ENCODE measurements at regions not wholly inside any gene's neighbourhood (a gene's known extent, or its start where the extent isn't known, plus 50 kb on each side); places are given as distances from the start of the nearest gene placed in this dataset.
"Not testable (repeated sequence)": the region's sequence is repeated elsewhere in the genome, so short reads cannot be mapped to it uniquely, and the experiment has no call there.

DNA sequence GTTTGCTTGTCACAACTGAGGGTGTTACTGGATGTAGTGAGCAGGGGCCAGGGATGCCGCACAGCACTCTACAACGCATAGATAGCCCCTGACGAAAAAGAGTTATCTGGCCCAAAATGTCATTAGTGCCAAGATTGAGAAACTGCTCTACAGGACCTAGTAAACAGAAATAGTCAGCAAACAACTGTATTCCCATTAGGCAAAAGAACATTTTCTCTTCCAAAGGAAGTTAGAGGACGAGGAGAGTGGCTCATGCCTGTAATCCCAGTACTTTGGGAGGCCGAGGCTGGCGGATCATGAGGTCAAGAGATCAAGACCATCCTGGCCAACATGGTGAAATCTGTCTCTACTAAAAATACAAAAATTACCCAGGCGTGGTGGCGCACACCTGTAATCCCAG is 189.1 kb downstream of the DUSP10 start:
- not testable (repeated sequence) for DNase-seq

GRCh38 chr1:221555689-221556433 is 186.0 kb downstream of the DUSP10 start:
- DNase-seq: no peak

- no peak for DNase-seq
These were observed 185.5 kb downstream of the DUSP10 start for GRCh38 chr1:221556435-221556834.

DNA sequence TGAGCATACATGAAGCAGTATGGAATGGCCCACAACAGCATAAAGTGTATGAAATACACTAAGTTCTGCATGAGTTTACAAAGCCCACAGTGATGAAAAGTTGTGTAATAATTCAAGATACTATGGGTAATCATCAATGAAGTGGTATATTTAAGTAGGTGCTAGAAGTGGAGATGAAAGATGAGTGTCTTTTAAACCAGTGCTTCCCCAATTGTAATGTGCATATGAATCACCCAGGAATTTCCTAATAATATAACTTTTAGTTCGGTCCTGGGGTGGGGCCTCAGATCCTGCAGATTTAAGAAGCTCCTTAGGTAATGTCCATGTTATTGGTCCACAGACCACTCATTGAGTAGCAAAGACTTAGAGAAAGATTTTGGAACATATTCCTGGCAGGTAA is 184.9 kb downstream of the DUSP10 start:
- DNase-seq: no peak

DNA sequence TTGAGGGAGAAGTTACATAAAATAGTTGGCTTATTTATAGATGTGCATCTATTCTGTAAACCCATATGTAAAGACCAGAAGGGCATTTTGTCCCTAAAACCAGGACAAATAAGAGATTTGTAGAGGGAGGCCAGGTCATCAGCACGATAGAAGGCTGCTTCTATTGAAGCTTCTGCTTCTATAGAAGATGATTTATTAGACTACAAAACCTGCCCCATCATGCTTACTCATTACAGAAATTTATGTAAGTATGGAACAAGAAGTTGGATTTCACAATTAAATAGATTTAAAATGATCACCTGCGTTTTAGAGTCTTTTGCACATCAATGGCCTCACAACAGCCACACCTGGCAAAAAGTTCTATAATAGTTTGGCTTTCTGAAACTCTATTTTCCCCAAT is 183.5 kb downstream of the DUSP10 start:
- DNase-seq: no peak

DNA sequence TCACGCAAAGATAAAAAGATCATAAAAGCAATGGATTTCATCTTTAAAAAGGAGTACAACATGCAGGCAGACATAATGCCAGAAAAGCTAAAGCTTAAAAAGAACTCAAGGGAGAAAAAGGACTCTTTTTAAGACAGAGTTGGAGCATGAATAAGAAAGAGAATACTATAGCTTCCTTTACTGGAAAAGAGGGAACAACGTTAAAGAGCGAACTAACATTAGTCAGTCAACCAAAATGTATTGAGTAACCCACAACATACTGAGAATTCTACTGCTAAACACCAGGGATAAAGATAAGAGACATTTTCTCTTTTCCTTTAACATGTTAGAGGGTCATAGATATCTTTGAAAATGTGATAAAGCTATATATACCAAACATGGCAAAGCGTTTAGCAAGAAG is 182.0 kb downstream of the DUSP10 start:
- no peak for DNase-seq

- DNase-seq: no peak
These were observed 179.1 kb downstream of the DUSP10 start for GRCh38 chr1:221562542-221563475.

GRCh38 chr1:221563476-221563921 is 178.4 kb downstream of the DUSP10 start:
- no peak for DNase-seq

- no peak for DNase-seq
These were observed 177.0 kb downstream of the DUSP10 start for GRCh38 chr1:221564891-221565290.

- no peak for DNase-seq
These were observed 176.2 kb downstream of the DUSP10 start for GRCh38 chr1:221565711-221566110.

- DNase-seq: no peak
These were observed 173.9 kb downstream of the DUSP10 start for GRCh38 chr1:221567859-221568507.

GRCh38 chr1:221573756-221574155 is 168.1 kb downstream of the DUSP10 start:
- no peak for DNase-seq

DNA sequence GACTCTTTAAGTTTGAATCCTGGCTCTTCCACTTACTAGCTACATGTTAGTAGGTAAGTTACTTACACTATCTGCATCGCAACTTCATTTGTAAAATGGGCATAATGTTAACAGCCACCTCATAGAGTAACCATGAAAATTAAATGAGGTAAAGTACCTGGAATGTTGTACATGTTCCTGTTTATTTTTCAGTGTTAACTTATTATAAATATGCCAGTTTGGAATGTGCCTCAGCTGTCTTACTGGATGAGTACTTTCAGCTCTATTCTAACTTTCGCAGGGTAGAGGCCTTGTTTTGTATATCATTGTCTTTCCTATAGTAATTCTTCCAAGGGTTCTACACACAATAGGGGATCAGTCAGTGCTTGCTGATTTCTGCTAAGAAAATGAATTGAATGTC is 167.4 kb downstream of the DUSP10 start:
- DNase-seq: no peak

- no peak for DNase-seq
These were observed 166.3 kb downstream of the DUSP10 start for GRCh38 chr1:221575605-221576004.

- no peak for DNase-seq
These were observed 165.6 kb downstream of the DUSP10 start for GRCh38 chr1:221576268-221576667.

DNA sequence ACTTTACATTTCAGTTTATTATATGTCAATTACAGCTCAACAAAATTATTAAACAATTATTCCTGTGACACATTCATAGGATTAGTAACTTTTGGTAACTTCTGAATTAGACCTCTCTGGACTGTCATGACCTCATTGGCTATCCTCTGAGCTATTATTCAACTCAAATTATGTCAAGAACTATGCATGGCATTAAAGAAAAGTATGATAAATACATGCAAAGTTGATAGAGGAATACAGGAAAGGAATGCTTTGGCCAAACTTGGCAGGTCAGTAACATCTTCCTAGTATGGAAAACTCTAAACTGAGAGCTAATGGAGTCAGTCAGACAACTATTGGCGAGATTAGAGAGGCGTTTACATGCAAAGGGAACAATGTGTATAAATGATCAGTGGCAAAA is 158.4 kb downstream of the DUSP10 start:
- DNase-seq: no peak

- not testable (repeated sequence) for DNase-seq
These were observed 154.9 kb downstream of the DUSP10 start for GRCh38 chr1:221587013-221587412.

DNA sequence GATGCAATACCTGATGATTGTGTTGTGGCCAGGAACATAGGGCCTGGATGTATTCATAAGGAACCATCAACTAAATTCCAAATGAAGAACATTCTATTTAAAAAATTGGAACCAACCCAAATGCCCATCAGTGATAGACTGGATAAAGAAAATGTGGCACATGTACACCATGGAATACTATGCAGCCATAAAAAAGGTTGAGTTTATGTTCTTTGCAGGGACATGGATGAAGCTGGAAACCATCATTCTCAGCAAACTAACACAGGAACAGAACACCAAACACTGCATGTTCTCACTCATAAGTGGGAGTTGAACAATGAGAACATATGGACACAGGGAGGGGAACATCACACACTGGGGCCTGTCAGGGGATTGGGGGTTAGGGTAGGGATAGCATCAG is 150.6 kb downstream of the DUSP10 start:
- not testable (repeated sequence) for DNase-seq

DNA sequence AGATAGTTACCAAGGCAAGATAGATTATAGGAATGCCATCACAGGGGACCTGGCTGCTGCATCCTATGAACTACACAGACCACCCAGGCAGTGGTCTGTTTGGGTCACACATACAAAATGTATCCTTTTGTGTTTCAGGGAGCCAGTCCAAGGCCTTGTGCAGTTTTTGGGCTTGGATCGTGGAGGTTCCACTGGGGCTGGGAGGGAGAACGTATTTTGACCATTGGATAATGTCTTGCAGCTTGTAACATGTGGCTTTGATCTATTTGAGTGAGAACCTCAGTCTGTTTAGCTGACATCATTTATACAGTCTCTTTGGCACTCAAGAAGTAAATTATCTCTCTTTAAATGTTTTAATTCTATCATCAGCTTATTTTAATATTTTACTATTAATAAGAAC is 147.3 kb downstream of the DUSP10 start:
- no peak for DNase-seq

GRCh38 chr1:221598122-221598521 is 143.8 kb downstream of the DUSP10 start:
- DNase-seq: no peak

GRCh38 chr1:221601166-221601565 is 140.7 kb downstream of the DUSP10 start:
- DNase-seq: no peak

- no peak for DNase-seq
These were observed 139.1 kb downstream of the DUSP10 start for GRCh38 chr1:221602830-221603229.

- DNase-seq: not testable (repeated sequence)
These were observed 137.5 kb downstream of the DUSP10 start for GRCh38 chr1:221604390-221604789.
